Smooth muscle cell (in vitro differentiated cells): ENCODE measurements at regions not wholly inside any gene's neighbourhood (a gene's known extent, or its start where the extent isn't known, plus 50 kb on each side); places are given as distances from the start of the nearest gene placed in this dataset.

Source experiments
- DNase-seq: peaks from one replicate; lab custom pipeline; 2025; ENCODE audit not compliant: unreplicated experiment; lab: John Stamatoyannopoulos, UW
- H2AFZ ChIP-seq: fragments of 200-600 bp; sonication (generic); 2 replicates; pipeline ENCODE4 v1.6.0; 2016; ENCODE audit warnings: antibody characterized with exemption, low read depth, mild to moderate bottlenecking
- H3F3A ChIP-seq: fragments of 200-600 bp; sonication (generic); 2 replicates; pipeline ENCODE4 v1.6.0; 2017; ENCODE audit warnings: antibody characterized with exemption, low read depth
- H3K27ac ChIP-seq: fragments of 200-600 bp; sonication (generic); 2 replicates; pipeline ENCODE4 v1.5.1; 2016; ENCODE audit warnings: low read depth, mild to moderate bottlenecking
- H3K27me3 ChIP-seq: fragments of 200-600 bp; sonication (generic); 2 replicates; pipeline ENCODE4 v1.6.1; 2016; ENCODE audit warnings: low read depth, mild to moderate bottlenecking
- H3K36me3 ChIP-seq: fragments of 200-600 bp; sonication (generic); 2 replicates; pipeline ENCODE4 v1.5.1; 2016; ENCODE audit warnings: low read depth
- H3K4me1 ChIP-seq: fragments of 200-600 bp; sonication (generic); 2 replicates; pipeline ENCODE4 v1.5.1; 2016; ENCODE audit warnings: low read depth
- H3K4me2 ChIP-seq: fragments of 200-600 bp; sonication (generic); 2 replicates; pipeline ENCODE4 v1.6.0; 2016; ENCODE audit warnings: mild to moderate bottlenecking
- H3K4me3 ChIP-seq: fragments of 200-600 bp; sonication (generic); 2 replicates; pipeline ENCODE4 v1.5.1; 2016; ENCODE audit warnings: mild to moderate bottlenecking
- H3K79me2 ChIP-seq: fragments of 200-600 bp; sonication (generic); 2 replicates; pipeline ENCODE4 v1.6.0; 2016; ENCODE audit warnings: low read depth, mild to moderate bottlenecking
- H3K9ac ChIP-seq: fragments of 200-600 bp; sonication (generic); 2 replicates; pipeline ENCODE4 v1.6.0; 2016; ENCODE audit warnings: low read depth
- H3K9me3 ChIP-seq: fragments of 200-600 bp; sonication (generic); replicated peaks from 2 replicates; pipeline ENCODE4 v1.5.1; 2016; ENCODE audit warnings: low read depth
- H4K20me1 ChIP-seq: fragments of 200-600 bp; sonication (generic); 2 replicates; pipeline ENCODE4 v1.6.0; 2016; ENCODE audit warnings: low read depth
- CTCF ChIP-seq: fragments of 200-600 bp; sonication (generic); IDR thresholded peaks from 2 replicates; pipeline ENCODE4 v1.5.1; 2017; ENCODE audit warnings: borderline replicate concordance, mild to moderate bottlenecking, antibody characterized with exemption; ENCODE audit not compliant: insufficient read depth, poor library complexity, severe bottlenecking
- WGBS: methylation state at CpG from one replicate; pipeline ENCODE4 v1.1.7; 2016; ENCODE audit warnings: low lambda C conversion rate; 5-methylcytosine and 5-hydroxymethylcytosine counted together

- Histone ChIP-seq H4K20me1 (no peaks in the 10 kb centered on the region), H3K79me2 (no peaks in the 10 kb centered on the region), H3K27me3 (no peaks in the 10 kb centered on the region), H3F3A (peaks cover 9% of the 10 kb centered on the region), H3K4me2 (peak overlapping the region; percentile 65), H3K36me3 (no peaks in the 10 kb centered on the region), H3K4me1 (no peaks in the 10 kb centered on the region), H2AFZ (peak overlapping the region; percentile 11), H3K27ac (peak overlapping the region; percentile 32), H3K9me3 (no peaks in the 10 kb centered on the region), H3K4me3 (no peak overlapping the region), H3K9ac (no peak overlapping the region)
- no peak for TF ChIP-seq CTCF
- WGBS, result 20% methylated on average over 3 of the region's 3 CpGs
- no peak for DNase-seq
These were observed 111.0 kb downstream of the KCTD12 start for GRCh38 chr13:76775088-76775740.

GRCh38 chr13:76773448-76774094 lies 112.6 kb downstream of the KCTD12 start:
- H4K20me1 ChIP-seq, result no peaks in the 10 kb centered on the region
- TF ChIP-seq CTCF, result no peak
- H3K4me2 ChIP-seq, result no peak overlapping the region
- H3F3A ChIP-seq, result peaks cover 9% of the 10 kb centered on the region
- no peak overlapping the region for H3K4me3 ChIP-seq
- H3K36me3 ChIP-seq, result no peaks in the 10 kb centered on the region
- H3K9me3 ChIP-seq, result no peaks in the 10 kb centered on the region
- WGBS, result 83% methylated on average over 5 of the region's 5 CpGs
- no peak overlapping the region for H3K9ac ChIP-seq
- no peaks in the 10 kb centered on the region for H3K79me2 ChIP-seq
- H3K4me1 ChIP-seq, result peaks cover 3% of the 10 kb centered on the region
- H3K27ac ChIP-seq, result no peak overlapping the region
- no peaks in the 10 kb centered on the region for H3K27me3 ChIP-seq
- no peak overlapping the region for H2AFZ ChIP-seq
- no peak for DNase-seq

GRCh38 chr13:76772241-76772640 lies 114.0 kb downstream of the KCTD12 start:
- Histone ChIP-seq H3K27me3 (no peaks in the 10 kb centered on the region), H3K79me2 (no peaks in the 10 kb centered on the region), H3K36me3 (no peaks in the 10 kb centered on the region), H3K4me2 (no peak overlapping the region), H2AFZ (no peak overlapping the region), H3K4me1 (peaks cover 3% of the 10 kb centered on the region), H3K9me3 (no peaks in the 10 kb centered on the region), H3K27ac (no peak overlapping the region), H3K9ac (no peak overlapping the region), H4K20me1 (no peaks in the 10 kb centered on the region), H3K4me3 (no peak overlapping the region), H3F3A (peaks cover 9% of the 10 kb centered on the region)
- no peak for DNase-seq
- 95% methylated on average over 1 of the region's 1 CpG for WGBS
- TF ChIP-seq CTCF, result no peak
